OCI-LY3 (cell line): ENCODE measurements at regions not wholly inside any gene's neighbourhood (a gene's known extent, or its start where the extent isn't known, plus 50 kb on each side); places are given as distances from the start of the nearest gene placed in this dataset.

ENCODE experiments used
- H2AFZ ChIP-seq: fragments of 200-600, 300-600 bp; shearing (Covaris generic); 2 replicates; pipeline ENCODE4 v1.6.0; 2014; ENCODE audit warnings: antibody characterized with exemption, low read depth, low read length
- H3K27ac ChIP-seq: fragments of 200-600, 300-600 bp; sonication (generic); 2 replicates; pipeline ENCODE4 v1.5.1; 2014; ENCODE audit warnings: mild to moderate bottlenecking, low read length, moderate library complexity, mixed read lengths
- H3K27me3 ChIP-seq: fragments of 200-600, 300-600 bp; sonication (generic); 2 replicates; pipeline ENCODE4 v1.6.1; 2014; ENCODE audit warnings: low read depth, low read length, mixed read lengths
- H3K36me3 ChIP-seq: fragments of 200-600, 300-600 bp; sonication (generic); replicated peaks from 2 replicates; pipeline ENCODE3; 2014; ENCODE audit warnings: low read depth, low read length, mixed read lengths
- H3K4me1 ChIP-seq: fragments of 300-600, 200-600 bp; sonication (generic); 2 replicates; pipeline ENCODE4 v1.6.1; 2014; ENCODE audit warnings: low read length, mixed read lengths
- H3K4me2 ChIP-seq: fragments of 200-600, 300-600 bp; sonication (generic); 2 replicates; pipeline ENCODE4 v1.6.1; 2014; ENCODE audit warnings: low read length, mixed read lengths
- H3K4me3 ChIP-seq: fragments of 300-600, 200-600 bp; sonication (generic); 2 replicates; pipeline ENCODE4 v1.5.1; 2014; ENCODE audit warnings: antibody characterized with exemption, mild to moderate bottlenecking, low read length, moderate library complexity
- H3K79me2 ChIP-seq: fragments of 300-600, 200-600 bp; shearing (Covaris generic); 2 replicates; pipeline ENCODE4 v1.6.1; 2014; ENCODE audit warnings: mild to moderate bottlenecking, low read length, mixed read lengths
- H3K9ac ChIP-seq: fragments of 300-600, 200-600 bp; shearing (Covaris generic); 2 replicates; pipeline ENCODE4 v1.6.0; 2014; ENCODE audit warnings: mild to moderate bottlenecking, low read length, moderate library complexity
- H3K9me3 ChIP-seq: fragments of 200-600, 300-600 bp; shearing (Covaris generic); 2 replicates; pipeline ENCODE4 v1.6.1; 2014; ENCODE audit warnings: low read length, mixed read lengths; ENCODE audit not compliant: insufficient read depth
- H4K20me1 ChIP-seq: fragments of 200-600, 300-600 bp; sonication (generic); 2 replicates; pipeline ENCODE4 v1.6.1; 2016; ENCODE audit warnings: low read length, mixed read lengths; ENCODE audit not compliant: insufficient read depth
- CTCF ChIP-seq: fragments of 200-600, 300-600 bp; sonication (generic); IDR thresholded peaks from 2 replicates; pipeline ENCODE4 v1.5.1; 2014; ENCODE audit warnings: antibody characterized with exemption, low read length, low read depth
- EZH2phosphoT487 ChIP-seq: fragments of 200-600 bp; shearing (Covaris generic); IDR thresholded peaks from 2 replicates; pipeline ENCODE4 v1.6.1; 2018; ENCODE audit warnings: antibody characterized with exemption, mixed run types, low read depth

GRCh38 chr1:208475951-208476845 lies 232.0 kb upstream of the PLXNA2 start:
- no peaks in the 10 kb centered on the region for H3K79me2 ChIP-seq
- TF ChIP-seq EZH2phosphoT487: no peak
- no peak for TF ChIP-seq CTCF
- H3K4me2 ChIP-seq: no peak overlapping the region
- no peak overlapping the region for H3K9ac ChIP-seq
- H3K9me3 ChIP-seq: no peaks in the 10 kb centered on the region
- no peak overlapping the region for H2AFZ ChIP-seq
- peaks cover 19% of the 10 kb centered on the region; the same call in 1 of the 2 replicates for H3K27me3 ChIP-seq
- no peaks in the 10 kb centered on the region for H3K4me1 ChIP-seq
- H3K4me3 ChIP-seq: no peak overlapping the region
- H3K27ac ChIP-seq: no peak overlapping the region
- H3K36me3 ChIP-seq: no peaks in the 10 kb centered on the region
- no peaks in the 10 kb centered on the region for H4K20me1 ChIP-seq

DNA sequence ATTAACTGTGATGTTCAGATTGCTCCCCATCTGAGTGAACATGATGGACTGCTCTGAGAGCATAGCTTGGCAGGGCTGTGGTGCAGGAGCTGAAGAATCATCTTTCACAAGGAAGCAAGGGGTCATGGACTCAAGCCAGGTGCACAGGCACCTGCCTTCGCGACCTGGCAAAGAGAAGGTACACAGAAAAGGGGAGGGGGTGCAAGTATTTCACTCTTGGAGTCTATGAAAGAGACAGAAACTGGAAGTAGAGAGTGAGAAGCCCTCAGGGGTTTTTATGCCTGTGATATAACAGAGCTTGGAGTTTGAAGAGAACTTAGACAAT lies 232.6 kb upstream of the PLXNA2 start:
- H3K27ac ChIP-seq: no peak overlapping the region
- TF ChIP-seq CTCF (no peak), EZH2phosphoT487 (no peak)
- no peaks in the 10 kb centered on the region for H4K20me1 ChIP-seq
- no peak overlapping the region for H3K4me2 ChIP-seq
- no peaks in the 10 kb centered on the region for H3K9me3 ChIP-seq
- no peaks in the 10 kb centered on the region for H3K4me1 ChIP-seq
- H3K4me3 ChIP-seq: no peak overlapping the region
- H3K79me2 ChIP-seq: no peaks in the 10 kb centered on the region
- no peak overlapping the region for H2AFZ ChIP-seq
- H3K9ac ChIP-seq: no peak overlapping the region
- peaks cover 16% of the 10 kb centered on the region; the same call in 1 of the 2 replicates for H3K27me3 ChIP-seq
- no peaks in the 10 kb centered on the region for H3K36me3 ChIP-seq

GRCh38 chr1:208479435-208479834 lies 235.3 kb upstream of the PLXNA2 start:
- no peaks in the 10 kb centered on the region for H4K20me1 ChIP-seq
- TF ChIP-seq EZH2phosphoT487 (no peak), CTCF (no peak)
- H3K4me1 ChIP-seq: no peaks in the 10 kb centered on the region
- no peaks in the 10 kb centered on the region for H3K36me3 ChIP-seq
- no peak overlapping the region for H2AFZ ChIP-seq
- H3K9ac ChIP-seq: no peak overlapping the region
- H3K4me2 ChIP-seq: no peak overlapping the region
- H3K79me2 ChIP-seq: no peaks in the 10 kb centered on the region
- no peak overlapping the region for H3K4me3 ChIP-seq
- H3K9me3 ChIP-seq: no peaks in the 10 kb centered on the region
- no peak overlapping the region for H3K27ac ChIP-seq
- peaks cover 16% of the 10 kb centered on the region; the same call in 1 of the 2 replicates for H3K27me3 ChIP-seq

DNA sequence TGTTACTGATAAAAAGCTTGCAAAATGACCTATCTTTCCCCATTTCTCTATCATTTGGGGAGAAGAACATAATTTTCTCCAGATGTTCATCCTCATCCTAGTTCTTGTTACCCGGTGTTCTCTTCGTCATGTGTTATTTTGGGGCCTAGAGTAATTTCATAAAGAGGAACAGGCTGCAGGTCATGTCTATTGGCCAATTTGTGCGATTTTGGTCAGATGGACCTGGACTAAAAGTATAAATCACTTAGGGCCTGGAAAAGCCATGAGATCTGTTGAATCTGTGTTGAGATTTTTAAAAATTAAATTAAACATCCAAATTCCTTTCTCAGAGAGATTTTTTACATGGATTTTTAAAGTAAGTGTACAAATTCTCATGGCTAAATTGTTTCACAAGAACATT lies 241.3 kb upstream of the PLXNA2 start:
- H3K9me3 ChIP-seq: 0 out of 2 replicates have a peak, but pooled peaks cover 5% of the 10 kb centered on the region
- no peak overlapping the region for H3K4me2 ChIP-seq
- no peaks in the 10 kb centered on the region for H4K20me1 ChIP-seq
- H3K79me2 ChIP-seq: no peaks in the 10 kb centered on the region
- no peak overlapping the region for H3K4me3 ChIP-seq
- no peak overlapping the region for H3K9ac ChIP-seq
- H2AFZ ChIP-seq: no peak overlapping the region
- H3K36me3 ChIP-seq: no peaks in the 10 kb centered on the region
- no peak overlapping the region for H3K27ac ChIP-seq
- no peak for TF ChIP-seq EZH2phosphoT487
- no peak for TF ChIP-seq CTCF
- H3K4me1 ChIP-seq: peaks cover 10% of the 10 kb centered on the region
- no peaks in the 10 kb centered on the region for H3K27me3 ChIP-seq
